ENCODE measurements at regions not wholly inside any gene's neighbourhood (a gene's known extent, or its start where the extent isn't known, plus 50 kb on each side); places are given as distances from the start of the nearest gene placed in this dataset.
A peak's percentile ranks its signal among the peaks of the same experiment; 100 is the strongest.
"Not testable (repeated sequence)": the region's sequence is repeated elsewhere in the genome, so short reads cannot be mapped to it uniquely, and the experiment has no call there.

GRCh38 chr2:219736209-219736608, 108.8 kb downstream of the SLC4A3 start:
- Mint-ChIP-seq H3K4me3 (no peak overlapping the region), H3K27me3 (peaks cover 7 to 43% (median 28%) of the 10 kb centered on the region in 3 donors), H3K9me3 (peaks cover 0 to 3% (median 0%) of the 10 kb centered on the region in 7 donors), H3K36me3 (no peaks in the 10 kb centered on the region), H3K4me1 (no peaks in the 10 kb centered on the region), H3K27ac (no peak overlapping the region)
- ATAC-seq (ENCODE audit: low read depth in 2 of 2) (no peak), DNase-seq (no peak)

- no peaks in the 10 kb centered on the region for H3K36me3 Mint-ChIP-seq
- no peak for ATAC-seq (ENCODE audit: low read depth in 2 of 2)
- no peaks in the 10 kb centered on the region for H3K4me1 Mint-ChIP-seq
- DNase-seq: no peak
- no peak overlapping the region for H3K27ac Mint-ChIP-seq
- H3K9me3 Mint-ChIP-seq: peaks cover 0 to 3% (median 0%) of the 10 kb centered on the region in 7 donors
- peaks cover 7 to 37% (median 26%) of the 10 kb centered on the region in 3 donors for H3K27me3 Mint-ChIP-seq
- no peak overlapping the region for H3K4me3 Mint-ChIP-seq
Measured at GRCh38 chr2:219737270-219737691, 109.9 kb downstream of the SLC4A3 start.

DNA sequence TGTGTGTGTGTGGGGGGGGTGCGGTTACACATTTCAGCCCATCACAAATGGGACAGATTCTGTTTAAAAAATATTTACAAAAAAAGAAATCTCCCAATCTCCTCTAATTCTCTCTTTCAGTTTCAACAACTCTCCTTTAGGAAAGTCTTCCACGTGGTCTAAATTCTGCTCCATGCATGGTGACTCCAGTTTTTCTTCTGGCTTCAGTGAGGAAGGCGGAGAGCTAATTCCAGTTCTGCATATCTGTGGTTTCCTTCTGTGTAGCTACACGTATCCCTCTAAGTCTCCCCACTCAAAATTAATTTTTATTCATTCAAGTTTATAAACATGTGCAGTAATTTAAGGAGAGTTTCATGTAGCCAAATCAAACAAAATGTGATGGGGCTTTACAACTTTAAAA, 111.6 kb downstream of the SLC4A3 start:
- H3K4me1 Mint-ChIP-seq: no peaks in the 10 kb centered on the region
- no peak overlapping the region for H3K27ac Mint-ChIP-seq
- H3K4me3 Mint-ChIP-seq: no peak overlapping the region

DNA sequence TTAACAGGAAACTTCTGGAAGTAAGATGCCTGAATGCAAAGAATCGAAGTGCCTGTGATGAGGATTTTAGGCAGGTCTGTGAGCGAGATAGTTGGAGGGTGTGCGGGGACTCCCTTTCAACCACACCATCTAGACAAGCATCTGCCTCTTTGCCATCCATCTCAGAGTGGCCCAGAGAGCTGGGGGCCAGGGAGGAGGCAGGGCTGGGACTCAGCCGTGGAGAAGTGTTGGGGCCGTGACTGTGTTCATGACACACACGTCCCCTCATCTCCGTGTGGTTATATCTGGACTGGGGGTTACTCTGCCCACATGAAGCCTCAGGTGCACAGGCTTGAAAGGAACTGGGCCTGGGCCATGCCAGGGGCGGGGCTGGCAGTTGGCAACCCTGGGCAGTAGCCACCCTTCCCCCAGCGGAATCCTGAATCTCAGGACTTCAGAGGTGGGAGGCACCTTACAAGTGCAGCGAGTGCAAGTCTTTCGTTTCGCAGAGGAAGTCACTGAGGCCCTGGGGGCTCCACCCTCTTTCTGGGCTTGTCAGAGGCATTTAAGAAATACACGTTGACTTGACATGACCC, 112.5 kb downstream of the SLC4A3 start:
- no peak for DNase-seq
- Mint-ChIP-seq H3K4me1 (no peaks in the 10 kb centered on the region), H3K27ac (no peak overlapping the region), H3K4me3 (no peak overlapping the region), H3K9me3 (no peaks in the 10 kb centered on the region), H3K27me3 (peaks cover 3 to 21% (median 18%) of the 10 kb centered on the region in 3 donors), H3K36me3 (no peaks in the 10 kb centered on the region)
- ATAC-seq (ENCODE audit: low read depth in 2 of 2): no peak

More for the DNA sequence above, 111.6 kb downstream of the SLC4A3 start:
- DNase-seq (no peak), ATAC-seq (ENCODE audit: low read depth in 2 of 2) (no peak)
- no peaks in the 10 kb centered on the region for H3K9me3 Mint-ChIP-seq
- H3K36me3 Mint-ChIP-seq: no peaks in the 10 kb centered on the region
- peaks cover 7 to 21% (median 19%) of the 10 kb centered on the region in 3 donors for H3K27me3 Mint-ChIP-seq

DNA sequence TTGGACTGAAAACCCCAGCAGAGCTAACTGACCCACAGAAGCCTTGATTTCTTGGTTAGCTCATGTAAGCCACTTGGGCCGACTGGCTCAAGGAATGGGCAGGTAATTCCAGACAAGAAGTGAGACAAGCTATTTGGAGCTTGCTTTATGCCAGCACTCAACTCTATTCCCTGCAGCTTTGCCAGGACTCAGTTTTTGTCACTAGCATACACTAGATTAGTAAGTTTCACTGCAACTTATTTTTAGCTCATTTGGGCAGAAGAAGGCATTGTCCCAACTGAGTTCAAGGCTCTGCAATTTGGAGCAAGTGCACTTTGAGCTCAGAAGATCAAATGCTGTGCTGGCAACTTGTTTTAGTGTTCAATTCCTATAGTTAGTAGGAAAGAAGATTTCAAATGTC, 116.1 kb downstream of the SLC4A3 start:
- no peaks in the 10 kb centered on the region for H3K36me3 Mint-ChIP-seq
- H3K4me3 Mint-ChIP-seq: no peak overlapping the region
- no peak for DNase-seq
- no peaks in the 10 kb centered on the region for H3K4me1 Mint-ChIP-seq
- no peak for ATAC-seq (ENCODE audit: low read depth in 2 of 2)
- H3K27me3 Mint-ChIP-seq: peaks cover 0 to 15% (median 0%) of the 10 kb centered on the region in 3 donors
- H3K9me3 Mint-ChIP-seq: no peaks in the 10 kb centered on the region
- H3K27ac Mint-ChIP-seq: no peak overlapping the region

DNA sequence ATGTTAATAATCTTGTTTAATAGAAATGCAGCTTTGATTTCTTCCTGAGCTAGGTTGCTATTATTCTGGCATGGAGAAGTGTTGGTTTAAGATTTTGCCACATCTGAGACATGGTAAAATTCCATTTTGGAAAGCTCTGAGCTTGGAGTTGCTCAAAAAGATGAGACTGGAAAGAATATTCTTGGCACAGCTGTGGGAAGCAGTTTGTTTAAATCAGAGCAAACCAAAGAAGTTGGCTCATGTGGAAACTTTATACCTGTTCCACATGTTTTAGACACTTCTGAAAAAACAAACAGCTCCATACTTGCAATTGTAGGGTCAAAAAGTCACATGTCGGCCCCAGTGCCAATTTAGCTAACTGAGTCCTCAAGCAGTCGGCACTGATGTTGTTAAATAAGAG, 116.6 kb downstream of the SLC4A3 start:
- ATAC-seq (ENCODE audit: low read depth in 2 of 2) (no peak), DNase-seq (no peak)
- Mint-ChIP-seq H3K27ac (no peak overlapping the region), H3K4me3 (no peak overlapping the region), H3K9me3 (no peaks in the 10 kb centered on the region), H3K4me1 (no peaks in the 10 kb centered on the region), H3K27me3 (peaks cover 0 to 12% (median 0%) of the 10 kb centered on the region in 3 donors), H3K36me3 (no peaks in the 10 kb centered on the region)

DNA sequence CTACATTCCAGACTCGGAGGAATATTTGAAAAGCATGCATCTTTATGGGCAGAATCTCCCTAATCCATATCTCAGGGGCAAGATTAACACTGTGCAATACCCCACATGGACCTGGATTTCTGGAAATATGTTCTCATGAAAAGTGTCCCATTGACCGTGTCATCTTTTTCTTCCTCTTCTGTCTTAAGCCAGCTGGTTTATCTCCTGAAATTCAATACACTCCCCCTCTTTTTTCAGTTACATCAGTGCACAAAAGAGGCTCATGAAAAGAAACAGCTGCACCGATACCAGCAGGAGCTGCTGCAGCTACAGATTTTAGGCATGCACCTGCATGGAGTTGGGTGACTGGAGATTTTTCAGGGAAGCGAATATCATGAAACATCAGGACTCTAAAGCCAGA, 117.2 kb downstream of the SLC4A3 start:
- Mint-ChIP-seq H3K4me1 (no peaks in the 10 kb centered on the region), H3K9me3 (no peaks in the 10 kb centered on the region), H3K36me3 (no peaks in the 10 kb centered on the region), H3K27me3 (peaks cover 0 to 7% (median 0%) of the 10 kb centered on the region in 3 donors), H3K27ac (no peak overlapping the region), H3K4me3 (no peak overlapping the region)
- ATAC-seq (ENCODE audit: low read depth in 2 of 2) (no peak), DNase-seq (no peak)

- DNase-seq: no peak
- H3K27ac Mint-ChIP-seq: no peak overlapping the region
- H3K4me1 Mint-ChIP-seq: no peaks in the 10 kb centered on the region
- no peaks in the 10 kb centered on the region for H3K27me3 Mint-ChIP-seq
- no peak for ATAC-seq (ENCODE audit: low read depth in 2 of 2)
- peaks cover 0 to 17% (median 2%) of the 10 kb centered on the region in 7 donors for H3K9me3 Mint-ChIP-seq
- H3K36me3 Mint-ChIP-seq: no peaks in the 10 kb centered on the region
- no peak overlapping the region for H3K4me3 Mint-ChIP-seq
Measured at GRCh38 chr2:219747637-219748036, 120.2 kb downstream of the SLC4A3 start.

- no peak overlapping the region for H3K27ac Mint-ChIP-seq
- no peaks in the 10 kb centered on the region for H3K27me3 Mint-ChIP-seq
- no peaks in the 10 kb centered on the region for H3K4me1 Mint-ChIP-seq
- peaks cover 0 to 20% (median 6%) of the 10 kb centered on the region in 7 donors for H3K9me3 Mint-ChIP-seq
- ATAC-seq (ENCODE audit: low read depth in 2 of 2): no peak
- H3K4me3 Mint-ChIP-seq: no peak overlapping the region
- DNase-seq: no peak
- H3K36me3 Mint-ChIP-seq: peaks cover 0 to under 1% of the 10 kb centered on the region in 2 donors
Measured at GRCh38 chr2:219748671-219749570, 121.5 kb downstream of the SLC4A3 start.

- not testable (repeated sequence) for DNase-seq; H3K4me1 Mint-ChIP-seq; H3K27ac Mint-ChIP-seq; H3K4me3 Mint-ChIP-seq; ATAC-seq (ENCODE audit: low read depth in 2 of 2); H3K27me3 Mint-ChIP-seq
- H3K36me3 Mint-ChIP-seq: peaks cover 0 to 15% of the 10 kb centered on the region in 2 donors
- peaks cover 6 to 30% (median 13%) of the 10 kb centered on the region in 7 donors for H3K9me3 Mint-ChIP-seq
Measured at GRCh38 chr2:219751121-219751520, 123.7 kb downstream of the SLC4A3 start.

- ATAC-seq (ENCODE audit: low read depth in 2 of 2) (no peak), DNase-seq (no peak)
- Mint-ChIP-seq H3K4me1 (no peaks in the 10 kb centered on the region), H3K9me3 (peaks cover 7 to 39% (median 13%) of the 10 kb centered on the region in 7 donors), H3K27ac (peak overlapping the region in 1 of 6 donors; percentile 29), H3K36me3 (peaks cover 0 to 15% of the 10 kb centered on the region in 2 donors), H3K4me3 (no peak overlapping the region), H3K27me3 (peaks cover 0 to 6% (median 3%) of the 10 kb centered on the region in 3 donors)
Measured at GRCh38 chr2:219752726-219753125, 125.3 kb downstream of the SLC4A3 start.

GRCh38 chr2:219758907-219759680, 131.7 kb downstream of the SLC4A3 start:
- DNase-seq (no peak), ATAC-seq (ENCODE audit: low read depth in 2 of 2) (no peak)
- Mint-ChIP-seq H3K27ac (no peak overlapping the region), H3K27me3 (peaks cover 6 to 8% (median 6%) of the 10 kb centered on the region in 3 donors), H3K36me3 (peaks cover 0 to 13% of the 10 kb centered on the region in 2 donors), H3K4me1 (no peaks in the 10 kb centered on the region), H3K4me3 (no peak overlapping the region), H3K9me3 (peaks cover 4 to 32% (median 8%) of the 10 kb centered on the region in 7 donors)

DNA sequence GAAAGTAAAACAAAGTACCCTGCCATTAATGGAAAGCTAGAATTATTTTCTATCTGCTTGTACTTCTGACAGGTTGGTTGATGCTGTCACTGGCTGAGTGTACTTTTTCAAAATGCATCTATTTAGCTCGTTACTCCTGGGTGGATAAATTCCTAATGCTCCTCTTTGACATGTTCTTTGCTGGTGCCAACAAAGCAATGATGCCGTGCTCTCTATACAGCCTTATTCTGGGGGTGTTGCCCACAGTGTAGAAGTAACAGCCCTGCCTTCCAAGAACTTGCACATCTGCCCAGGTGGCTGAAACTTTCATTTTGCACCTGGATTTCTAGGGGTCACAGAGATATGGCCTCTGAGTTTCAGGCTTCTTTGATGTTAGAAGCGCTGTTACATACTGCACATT, 132.4 kb downstream of the SLC4A3 start:
- DNase-seq: no peak
- Mint-ChIP-seq H3K36me3 (peaks cover 2 to 6% of the 10 kb centered on the region in 2 donors), H3K4me3 (no peak overlapping the region), H3K27me3 (peaks cover 6 to 13% (median 8%) of the 10 kb centered on the region in 3 donors), H3K4me1 (no peaks in the 10 kb centered on the region), H3K9me3 (peaks cover 0 to 24% (median 4%) of the 10 kb centered on the region in 7 donors), H3K27ac (no peak overlapping the region)
- no peak for ATAC-seq (ENCODE audit: low read depth in 2 of 2)

Measured in naive B cell (primary cell).